Peyer's patch (tissue), 4 donors: ENCODE measurements at regions not wholly inside any gene's neighbourhood (a gene's known extent, or its start where the extent isn't known, plus 50 kb on each side); places are given as distances from the start of the nearest gene placed in this dataset.
A peak's percentile ranks its signal among the peaks of the same experiment; 100 is the strongest.

ENCODE experiments used
- DNase-seq, 3 donors: peaks; one replicate each; pipeline ENCODE4 v3.0.0-alpha.2; 2017 to 2019
- H3K27ac ChIP-seq, 4 donors: fragments of 200-600 bp; sonication (generic); one replicate each; pipeline ENCODE4 v1.5.1; 2016 to 2019
- H3K27me3 ChIP-seq, 2 donors: fragments of 200-600 bp; sonication (generic); one replicate each; pipeline ENCODE4 v1.5.1; 2019
- H3K36me3 ChIP-seq, 3 donors: fragments of 200-600 bp; sonication (generic); one replicate each; pipeline ENCODE4 v1.5.1; 2016 to 2019
- H3K4me1 ChIP-seq, 4 donors: fragments of 200-600 bp; sonication (generic); one replicate each; pipeline ENCODE4 v1.5.1; 2016 to 2019
- H3K4me3 ChIP-seq, 4 donors: fragments of 200-600 bp; sonication (generic); 1 replicate in 3 of 4; 2 replicates in 1 of 4; pipeline ENCODE4 v1.5.1; 2016 to 2019; ENCODE audit warnings: mild to moderate bottlenecking in 1 of 4
- H3K9me3 ChIP-seq, 4 donors: fragments of 200-600 bp; sonication (generic); one replicate each; pipeline ENCODE4 v1.5.1; 2016 to 2019; ENCODE audit warnings: mild to moderate bottlenecking in 1 of 4
- CTCF ChIP-seq, 6 experiments: fragments of 450-650 bp in 4 of 6; fragments of 200-600 bp in 2 of 6; sonication (generic) in 1 of 6; IDR thresholded peaks; one replicate each; pipeline ENCODE4 v1.5.1; 2017 to 2019; ENCODE audit warnings: antibody characterized with exemption in 6 of 6, mild to moderate bottlenecking in 3 of 6, moderate library complexity in 1 of 6
- POLR2A ChIP-seq, 2 donors: fragments of 450-650 bp; IDR thresholded peaks; one replicate each; pipeline ENCODE4 v1.5.1; 2017; ENCODE audit warnings: antibody characterized with exemption in 2 of 2, mild to moderate bottlenecking in 2 of 2, moderate library complexity in 2 of 2

- no peak for TF ChIP-seq CTCF (IDR thresholded peaks at IDR 0.05)
- TF ChIP-seq POLR2A (IDR thresholded peaks at IDR 0.05): no peak
- no peaks in the 10 kb centered on the region for H3K9me3 ChIP-seq
- H3K4me3 ChIP-seq: no peak overlapping the region
- H3K27ac ChIP-seq: no peak overlapping the region
- no peak for DNase-seq
- H3K36me3 ChIP-seq: no peaks in the 10 kb centered on the region
- H3K4me1 ChIP-seq: no peaks in the 10 kb centered on the region
- no peaks in the 10 kb centered on the region for H3K27me3 ChIP-seq
Observed at GRCh38 chr3:24639061-24639460, 144.4 kb upstream of the THRB start.

GRCh38 chr3:24639481-24640329 is 145.1 kb upstream of the THRB start:
- H3K36me3 ChIP-seq: no peaks in the 10 kb centered on the region
- no peak for DNase-seq
- no peaks in the 10 kb centered on the region for H3K4me1 ChIP-seq
- no peaks in the 10 kb centered on the region for H3K27me3 ChIP-seq
- H3K9me3 ChIP-seq: no peaks in the 10 kb centered on the region
- H3K4me3 ChIP-seq: no peak overlapping the region
- TF ChIP-seq CTCF (IDR thresholded peaks at IDR 0.05) (no peak), POLR2A (IDR thresholded peaks at IDR 0.05) (no peak)
- H3K27ac ChIP-seq: no peak overlapping the region

GRCh38 chr3:24640330-24640877 is 145.8 kb upstream of the THRB start:
- DNase-seq: no peak
- TF ChIP-seq CTCF (IDR thresholded peaks at IDR 0.05): peak in 4 of 6 experiments; percentile 24 to 77 (median 67)
- no peak for TF ChIP-seq POLR2A (IDR thresholded peaks at IDR 0.05)
- no peak overlapping the region for H3K4me3 ChIP-seq
- no peak overlapping the region for H3K27ac ChIP-seq
- no peaks in the 10 kb centered on the region for H3K36me3 ChIP-seq
- no peaks in the 10 kb centered on the region for H3K27me3 ChIP-seq
- H3K9me3 ChIP-seq: no peaks in the 10 kb centered on the region
- no peaks in the 10 kb centered on the region for H3K4me1 ChIP-seq

- Histone ChIP-seq H3K27ac (no peak overlapping the region), H3K27me3 (no peaks in the 10 kb centered on the region), H3K36me3 (no peaks in the 10 kb centered on the region), H3K9me3 (no peaks in the 10 kb centered on the region), H3K4me3 (no peak overlapping the region), H3K4me1 (no peaks in the 10 kb centered on the region)
- DNase-seq: no peak
- no peak for TF ChIP-seq CTCF (IDR thresholded peaks at IDR 0.05)
- TF ChIP-seq POLR2A (IDR thresholded peaks at IDR 0.05): no peak
Observed at GRCh38 chr3:24641628-24642027, 147.0 kb upstream of the THRB start.

GRCh38 chr3:24645047-24645446 is 150.4 kb upstream of the THRB start:
- Histone ChIP-seq H3K4me3 (no peak overlapping the region), H3K4me1 (no peaks in the 10 kb centered on the region), H3K36me3 (no peaks in the 10 kb centered on the region), H3K27me3 (no peaks in the 10 kb centered on the region), H3K9me3 (no peaks in the 10 kb centered on the region), H3K27ac (no peak overlapping the region)
- TF ChIP-seq CTCF (IDR thresholded peaks at IDR 0.05) (no peak), POLR2A (IDR thresholded peaks at IDR 0.05) (no peak)
- no peak for DNase-seq
